CD4-positive, alpha-beta T cell (primary cell): ENCODE measurements at regions not wholly inside any gene's neighbourhood (a gene's known extent, or its start where the extent isn't known, plus 50 kb on each side); places are given as distances from the start of the nearest gene placed in this dataset.

ENCODE experiments used
- ATAC-seq: fragments of 200-7000 bp; cut with Tn5 transposase; one replicate; pipeline ENCODE4 v1.10.0; 2022; ENCODE audit warnings: mild to moderate bottlenecking; ENCODE audit not compliant: poor library complexity
- CTCF ChIA-PET: fragments of 350-600 bp; sonication (Branson Sonifier 250); formaldehyde crosslinking; loops from one replicate; lab custom pipeline; 2021; ENCODE audit warnings: antibody characterized with exemption, inconsistent platforms; lab: Charles Lee
- POLR2A ChIA-PET: fragments of 350-600 bp; sonication (Branson Sonifier 250); formaldehyde crosslinking; loops from one replicate; lab custom pipeline; 2021; ENCODE audit warnings: antibody characterized with exemption, inconsistent platforms; lab: Charles Lee
- DNase-seq, 14 experiments: peaks; one replicate each; pipeline ENCODE4 v3.0.0-alpha.2; 2013 to 2020; ENCODE audit warnings: mixed read lengths in 2 of 14
- H3K27ac ChIP-seq, 2 donors: one replicate each; pipeline versions ENCODE4 v1.5.1 to v1.7.0; 2013; ENCODE audit warnings: low read length in 2 of 2, low read depth in 1 of 2, mild to moderate bottlenecking in 1 of 2
- H3K27me3 ChIP-seq, 2 experiments: 1 replicate in 1 of 2; 2 replicates in 1 of 2; pipeline versions ENCODE4 v1.6.1 to v1.7.0; 2013; ENCODE audit warnings: low read length in 2 of 2, control low read depth in 1 of 2, mild to moderate bottlenecking in 1 of 2, moderate library complexity in 1 of 2; ENCODE audit not compliant: insufficient read depth in 2 of 2, control insufficient read depth in 1 of 2
- H3K36me3 ChIP-seq: one replicate; pipeline ENCODE4 v1.6.1; 2013; ENCODE audit warnings: low read length, control low read depth; ENCODE audit not compliant: insufficient read depth
- H3K4me1 ChIP-seq: one replicate; pipeline ENCODE4 v1.6.1; 2013; ENCODE audit warnings: low read length, control low read depth; ENCODE audit not compliant: insufficient read depth
- H3K4me3 ChIP-seq: one replicate; pipeline ENCODE4 v1.5.1; 2013; ENCODE audit warnings: mild to moderate bottlenecking, low read length, moderate library complexity
- H3K9me3 ChIP-seq, 2 experiments: 1 replicate in 1 of 2; 2 replicates in 1 of 2; pipeline versions ENCODE4 v1.6.1 to v1.7.0; 2013; ENCODE audit warnings: low read length in 2 of 2, mild to moderate bottlenecking in 2 of 2, control low read depth in 1 of 2, moderate library complexity in 1 of 2; ENCODE audit not compliant: control insufficient read depth in 1 of 2, insufficient read depth in 1 of 2
- H3K27ac Mint-ChIP-seq: one replicate; pipeline ENCODE4 v1.8.0; 2020; ENCODE audit warnings: mixed read lengths
- H3K27me3 Mint-ChIP-seq: one replicate; pipeline ENCODE4 v1.8.0; 2021; ENCODE audit warnings: mixed read lengths
- H3K36me3 Mint-ChIP-seq: one replicate; pipeline ENCODE4 v1.8.0; 2021; ENCODE audit warnings: low read depth, mixed read lengths
- H3K4me1 Mint-ChIP-seq: one replicate; pipeline ENCODE4 v1.8.0; 2021; ENCODE audit warnings: low read depth, mixed read lengths
- H3K4me3 Mint-ChIP-seq: one replicate; pipeline ENCODE4 v1.8.0; 2020; ENCODE audit warnings: mild to moderate bottlenecking, mixed read lengths
- H3K9me3 Mint-ChIP-seq: one replicate; pipeline ENCODE4 v1.8.0; 2020; ENCODE audit warnings: mixed read lengths
- intact Hi-C, 2 experiments: fragments of 100-400 bp; cut with DNase I in 1 of 2; cut with micrococcal nuclease in 1 of 2; formaldehyde crosslinking; loops; one replicate each; pipeline versions ENCODE4 v1.15.1 to v1.9.0; 2023 to 2025; cut with DNase I, micrococcal nuclease
- TF ChIP-seq, protein P1 (sequence below): fragments of 200-600 bp; IDR thresholded peaks from one replicate; pipeline ENCODE4 v1.8.0; 2022; ENCODE audit warnings: antibody characterized with exemption, mild to moderate bottlenecking

DNA sequence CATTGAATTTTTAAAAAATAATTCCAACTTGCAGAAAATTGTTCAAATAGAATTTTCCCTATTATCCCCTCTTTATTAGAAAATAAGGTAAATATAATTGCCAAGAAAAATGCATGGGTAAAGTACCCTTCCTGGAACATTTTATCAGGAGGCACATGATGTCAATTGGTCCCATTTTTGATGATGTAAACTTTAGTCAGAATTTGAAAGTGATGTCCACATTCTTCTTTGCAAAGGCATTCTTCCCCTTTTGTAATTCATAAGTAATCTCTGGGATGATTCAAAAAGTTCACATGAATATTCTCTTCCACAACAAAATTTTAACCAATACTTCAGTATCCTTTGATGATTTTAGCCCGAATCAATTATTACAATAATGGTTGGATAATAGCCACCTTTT is 86.9 kb upstream of the ANO3 start:
- Histone ChIP-seq H3K4me3 (no peak overlapping the region), H3K9me3 (peaks cover 0 to 7% of the 10 kb centered on the region in 2 experiments), H3K27ac (no peak overlapping the region), H3K36me3 (no peaks in the 10 kb centered on the region), H3K4me1 (no peaks in the 10 kb centered on the region), H3K27me3 (no peaks in the 10 kb centered on the region)
- H3K27ac Mint-ChIP-seq = no peak overlapping the region
- H3K27me3 Mint-ChIP-seq = no peaks in the 10 kb centered on the region
- POLR2A ChIA-PET = no interaction called here
- TF ChIP-seq, protein P1, sequence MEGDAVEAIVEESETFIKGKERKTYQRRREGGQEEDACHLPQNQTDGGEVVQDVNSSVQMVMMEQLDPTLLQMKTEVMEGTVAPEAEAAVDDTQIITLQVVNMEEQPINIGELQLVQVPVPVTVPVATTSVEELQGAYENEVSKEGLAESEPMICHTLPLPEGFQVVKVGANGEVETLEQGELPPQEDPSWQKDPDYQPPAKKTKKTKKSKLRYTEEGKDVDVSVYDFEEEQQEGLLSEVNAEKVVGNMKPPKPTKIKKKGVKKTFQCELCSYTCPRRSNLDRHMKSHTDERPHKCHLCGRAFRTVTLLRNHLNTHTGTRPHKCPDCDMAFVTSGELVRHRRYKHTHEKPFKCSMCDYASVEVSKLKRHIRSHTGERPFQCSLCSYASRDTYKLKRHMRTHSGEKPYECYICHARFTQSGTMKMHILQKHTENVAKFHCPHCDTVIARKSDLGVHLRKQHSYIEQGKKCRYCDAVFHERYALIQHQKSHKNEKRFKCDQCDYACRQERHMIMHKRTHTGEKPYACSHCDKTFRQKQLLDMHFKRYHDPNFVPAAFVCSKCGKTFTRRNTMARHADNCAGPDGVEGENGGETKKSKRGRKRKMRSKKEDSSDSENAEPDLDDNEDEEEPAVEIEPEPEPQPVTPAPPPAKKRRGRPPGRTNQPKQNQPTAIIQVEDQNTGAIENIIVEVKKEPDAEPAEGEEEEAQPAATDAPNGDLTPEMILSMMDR = no peak
- no peaks in the 10 kb centered on the region for H3K4me1 Mint-ChIP-seq
- H3K4me3 Mint-ChIP-seq = no peak overlapping the region
- intact Hi-C loops = no loop called here
- no peak for DNase-seq
- no peaks in the 10 kb centered on the region for H3K9me3 Mint-ChIP-seq
- CTCF ChIA-PET = no interaction called here
- ATAC-seq = no peak
- H3K36me3 Mint-ChIP-seq = no peaks in the 10 kb centered on the region

DNA sequence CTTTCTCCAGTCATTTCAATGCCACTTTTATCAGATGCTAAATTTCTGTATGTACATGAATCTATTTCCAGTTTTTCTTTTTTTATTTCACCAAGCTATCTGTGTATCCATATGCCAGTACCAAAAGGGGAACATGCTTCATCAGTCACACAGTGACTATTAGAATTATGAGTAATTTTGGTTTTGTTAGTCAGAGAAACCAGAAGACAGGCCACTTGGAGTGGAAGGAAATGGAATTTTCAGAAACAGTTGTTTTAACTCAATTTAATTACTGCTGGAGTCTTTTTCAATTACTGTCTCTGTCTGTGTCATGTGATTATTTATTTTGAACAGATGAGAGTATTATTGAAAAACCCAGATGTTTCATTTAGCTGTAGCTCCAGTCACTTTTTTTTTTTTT is 84.6 kb upstream of the ANO3 start:
- intact Hi-C loops = no loop called here
- Histone ChIP-seq H3K4me3 (no peak overlapping the region), H3K36me3 (no peaks in the 10 kb centered on the region), H3K4me1 (no peaks in the 10 kb centered on the region), H3K9me3 (peaks cover 0 to 7% of the 10 kb centered on the region in 2 experiments), H3K27me3 (no peaks in the 10 kb centered on the region), H3K27ac (no peak overlapping the region)
- no peak overlapping the region for H3K27ac Mint-ChIP-seq
- no peaks in the 10 kb centered on the region for H3K27me3 Mint-ChIP-seq
- no peaks in the 10 kb centered on the region for H3K9me3 Mint-ChIP-seq
- ChIA-PET CTCF (interaction anchor here (0.7 kb wide), 1 partner anchor 38 kb away, joined by 3 read pairs; no protein-coding TSS in a partner anchor), POLR2A (no interaction called here)
- H3K36me3 Mint-ChIP-seq = no peaks in the 10 kb centered on the region
- no peaks in the 10 kb centered on the region for H3K4me1 Mint-ChIP-seq
- TF ChIP-seq, protein P1 = no peak
- H3K4me3 Mint-ChIP-seq = no peak overlapping the region
- no peak for ATAC-seq
- no peak for DNase-seq

DNA sequence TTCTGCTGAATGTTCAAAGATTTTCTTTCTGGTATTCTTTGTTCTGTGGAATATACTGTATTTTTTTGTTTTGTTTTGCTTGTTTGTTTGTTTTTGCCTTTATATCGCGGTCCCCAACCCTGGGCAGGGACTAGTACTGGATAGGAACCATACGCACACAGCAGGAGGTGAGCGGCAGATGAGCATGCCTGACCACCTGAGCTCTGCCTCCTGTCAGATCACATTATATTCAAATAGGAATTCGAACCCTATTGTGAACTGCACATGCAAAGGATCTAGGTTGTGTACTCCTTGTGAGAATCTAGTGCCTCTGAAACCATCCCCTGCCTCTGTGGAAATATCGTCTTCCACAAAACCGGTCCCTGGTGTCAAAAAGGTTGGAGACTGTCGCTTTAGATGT is 83.3 kb upstream of the ANO3 start:
- Histone ChIP-seq H3K36me3 (no peaks in the 10 kb centered on the region), H3K27ac (no peak overlapping the region), H3K27me3 (no peaks in the 10 kb centered on the region), H3K4me3 (no peak overlapping the region), H3K9me3 (peaks cover 0 to 7% of the 10 kb centered on the region in 2 experiments), H3K4me1 (no peaks in the 10 kb centered on the region)
- Mint-ChIP-seq H3K4me1 (no peaks in the 10 kb centered on the region), H3K4me3 (no peak overlapping the region), H3K27ac (no peak overlapping the region), H3K9me3 (no peaks in the 10 kb centered on the region), H3K36me3 (no peaks in the 10 kb centered on the region), H3K27me3 (no peaks in the 10 kb centered on the region)
- ATAC-seq = no peak
- POLR2A ChIA-PET = no interaction called here
- intact Hi-C loops = no loop called here
- DNase-seq = no peak
- CTCF ChIA-PET = no interaction called here
- TF ChIP-seq, protein P1 = no peak
